GM18870 (cell line): ENCODE measurements at regions not wholly inside any gene's neighbourhood (a gene's known extent, or its start where the extent isn't known, plus 50 kb on each side); places are given as distances from the start of the nearest gene placed in this dataset.

Source experiments
- ATAC-seq: cut with Tn5 transposase; IDR thresholded peaks from one replicate; pipeline ENCODE4 v1.9.1; 2021; ENCODE audit warnings: moderate library complexity; ENCODE audit not compliant: unreplicated experiment

GRCh38 chr7:114755856-114756255 lies 166.0 kb upstream of the MDFIC start:
- no peak for ATAC-seq

GRCh38 chr7:114758661-114759227 lies 163.2 kb upstream of the MDFIC start:
- no peak for ATAC-seq

GRCh38 chr7:114759347-114760062 lies 162.4 kb upstream of the MDFIC start:
- no peak for ATAC-seq

- ATAC-seq: no peak
Measured at GRCh38 chr7:114760477-114760876, 161.4 kb upstream of the MDFIC start.

GRCh38 chr7:114761973-114762372 lies 159.9 kb upstream of the MDFIC start:
- ATAC-seq: no peak

- ATAC-seq: no peak
Measured at GRCh38 chr7:114765331-114766040, 156.4 kb upstream of the MDFIC start.

- no peak for ATAC-seq
Measured at GRCh38 chr7:114766041-114766356, 155.9 kb upstream of the MDFIC start.

- ATAC-seq: no peak
Measured at GRCh38 chr7:114777288-114777687, 144.6 kb upstream of the MDFIC start.

- no peak for ATAC-seq
Measured at GRCh38 chr7:114783508-114783907, 138.4 kb upstream of the MDFIC start.

- no peak for ATAC-seq
Measured at GRCh38 chr7:114784177-114784576, 137.7 kb upstream of the MDFIC start.

- ATAC-seq: no peak
Measured at GRCh38 chr7:114784746-114785145, 137.1 kb upstream of the MDFIC start.

- no peak for ATAC-seq
Measured at GRCh38 chr7:114785496-114785895, 136.4 kb upstream of the MDFIC start.

GRCh38 chr7:114786455-114786854 lies 135.4 kb upstream of the MDFIC start:
- no peak for ATAC-seq

- ATAC-seq: no peak
Measured at GRCh38 chr7:114787556-114787955, 134.3 kb upstream of the MDFIC start.

- no peak for ATAC-seq
Measured at GRCh38 chr7:114788706-114789105, 133.2 kb upstream of the MDFIC start.

GRCh38 chr7:114789161-114789560 lies 132.7 kb upstream of the MDFIC start:
- ATAC-seq: no peak

GRCh38 chr7:114789871-114790311 lies 132.0 kb upstream of the MDFIC start:
- ATAC-seq: no peak

- no peak for ATAC-seq
Measured at GRCh38 chr7:114790521-114790920, 131.4 kb upstream of the MDFIC start.

GRCh38 chr7:114791771-114792170 lies 130.1 kb upstream of the MDFIC start:
- no peak for ATAC-seq

- ATAC-seq: no peak
Measured at GRCh38 chr7:114793155-114793845, 128.6 kb upstream of the MDFIC start.

- ATAC-seq: no peak
Measured at GRCh38 chr7:114795475-114795874, 126.4 kb upstream of the MDFIC start.

GRCh38 chr7:114799628-114800028 lies 122.3 kb upstream of the MDFIC start:
- no peak for ATAC-seq
